ENCODE measurements at regions not wholly inside any gene's neighbourhood (a gene's known extent, or its start where the extent isn't known, plus 50 kb on each side); places are given as distances from the start of the nearest gene placed in this dataset.

DNA sequence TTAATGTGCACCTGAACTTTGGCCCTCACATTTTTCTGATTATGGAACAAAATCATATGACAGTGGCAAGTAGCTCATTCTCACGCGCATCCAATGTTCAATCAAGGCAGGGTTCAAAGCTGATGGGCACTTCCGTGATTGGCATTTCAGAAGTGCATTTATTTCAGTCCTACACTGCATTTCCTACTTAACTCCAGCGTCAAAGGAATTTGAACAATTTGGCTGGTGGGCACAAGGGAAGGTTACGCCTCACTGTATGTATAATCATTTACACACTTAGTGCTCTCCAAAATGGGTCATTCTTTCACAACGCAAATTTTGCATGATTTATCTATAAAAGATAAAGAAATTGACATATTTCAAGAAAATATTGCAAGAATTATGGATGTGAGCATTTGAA lies 167.9 kb upstream of the VLDLR start:
- no peak for DNase-seq

DNA sequence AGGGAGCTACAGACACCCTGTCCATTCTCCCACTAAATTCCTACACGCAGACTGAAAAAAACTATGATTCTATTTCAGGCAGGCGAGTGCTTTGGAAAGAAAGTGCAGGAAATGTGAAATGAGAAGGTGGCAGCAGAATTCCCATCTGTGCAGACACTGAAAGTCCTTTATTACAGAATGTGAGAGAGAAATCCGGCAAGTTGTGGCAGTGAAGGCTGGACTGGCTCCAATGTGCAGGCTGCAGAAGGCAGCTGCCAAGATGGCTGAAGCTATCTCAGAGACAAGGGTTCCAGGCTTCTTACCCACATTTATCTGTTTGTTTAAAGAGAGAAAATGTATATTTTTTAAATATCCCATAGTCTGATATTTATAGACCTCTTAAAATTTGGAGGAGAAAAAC lies 161.8 kb upstream of the VLDLR start:
- DNase-seq: no peak

DNA sequence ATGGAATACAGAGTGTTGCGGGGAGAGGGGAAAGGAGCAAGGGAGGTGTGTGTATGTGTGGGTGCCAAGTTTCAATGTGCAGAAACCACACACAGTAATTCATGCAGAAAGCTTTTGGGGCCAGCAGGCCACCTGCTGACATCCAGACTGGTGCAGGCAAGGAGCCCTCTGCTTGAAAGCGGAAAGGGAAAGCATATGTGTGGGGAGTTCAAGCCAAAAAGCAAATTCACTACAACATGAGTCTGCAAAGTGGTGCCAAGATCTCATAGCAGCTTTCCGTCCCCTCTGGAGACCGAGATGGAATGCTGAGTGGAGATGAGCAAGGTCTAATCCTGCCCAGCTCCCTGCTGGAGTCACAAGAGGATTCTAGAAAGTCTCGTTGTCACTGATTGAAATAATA lies 159.7 kb upstream of the VLDLR start:
- DNase-seq: no peak

DNA sequence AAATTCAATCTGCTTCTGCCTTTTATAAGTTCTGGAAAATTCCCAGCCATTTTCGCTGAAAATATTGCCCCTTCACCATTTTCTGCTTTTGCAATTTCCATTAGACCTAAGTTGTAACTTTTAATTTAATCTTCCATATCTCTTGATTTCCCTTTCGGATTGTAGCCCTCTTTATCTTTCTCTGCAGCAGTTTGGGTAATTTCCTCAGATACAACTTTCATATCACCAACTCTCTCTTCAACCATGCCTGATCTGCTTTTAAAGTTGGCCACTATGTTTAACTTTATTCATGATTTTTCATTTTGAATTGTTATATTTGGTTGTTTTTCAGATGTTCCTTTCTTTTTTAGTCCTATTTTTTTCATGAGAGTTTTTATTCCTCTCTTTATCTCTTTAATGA lies 157.0 kb upstream of the VLDLR start:
- DNase-seq: no peak

DNA sequence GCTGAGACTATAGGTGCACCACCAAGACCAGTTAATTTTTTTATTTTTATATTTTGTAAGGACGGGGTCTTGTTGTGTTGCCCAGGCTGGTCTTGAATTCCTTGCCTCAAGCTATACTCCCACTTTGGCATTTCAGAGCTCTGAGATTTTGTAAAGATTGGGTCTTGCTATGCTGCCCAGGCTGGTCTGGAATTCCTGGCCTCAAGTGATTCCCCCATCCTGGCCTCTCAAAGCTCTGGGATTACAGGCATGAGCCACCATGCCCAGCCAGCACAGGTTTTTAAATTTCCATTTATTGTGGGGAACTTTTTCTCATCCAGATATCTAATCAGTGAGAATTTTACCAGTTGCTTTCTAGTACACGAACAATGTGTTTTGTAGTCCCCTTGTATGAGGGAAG lies 156.1 kb upstream of the VLDLR start:
- DNase-seq: no peak

DNA sequence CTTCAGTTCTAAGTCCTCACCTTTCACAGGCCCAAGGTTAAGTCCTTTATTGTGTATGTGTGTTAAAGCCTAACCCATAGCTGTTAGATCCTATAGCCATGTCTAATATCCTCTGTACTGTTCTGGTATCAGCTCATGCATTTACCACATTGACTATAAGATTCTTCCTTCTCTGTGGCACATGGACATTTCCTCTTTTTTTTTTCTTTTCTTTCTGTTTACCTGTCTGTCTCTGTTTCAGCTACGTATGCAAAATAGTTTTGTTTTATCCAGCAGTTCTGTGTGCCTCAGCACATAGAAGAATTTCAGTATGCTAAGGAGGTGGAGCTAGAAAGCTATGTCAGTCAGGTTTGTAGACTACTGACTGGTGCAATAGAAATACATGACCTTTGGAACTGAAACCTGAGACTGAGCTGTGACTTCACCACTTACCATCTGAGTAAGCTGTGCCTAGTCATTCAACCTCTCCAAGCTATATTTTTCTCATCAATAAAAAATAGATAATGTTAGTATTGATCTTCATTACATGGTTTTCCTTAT lies 155.6 kb upstream of the VLDLR start:
- DNase-seq: peak; percentile 57

DNA sequence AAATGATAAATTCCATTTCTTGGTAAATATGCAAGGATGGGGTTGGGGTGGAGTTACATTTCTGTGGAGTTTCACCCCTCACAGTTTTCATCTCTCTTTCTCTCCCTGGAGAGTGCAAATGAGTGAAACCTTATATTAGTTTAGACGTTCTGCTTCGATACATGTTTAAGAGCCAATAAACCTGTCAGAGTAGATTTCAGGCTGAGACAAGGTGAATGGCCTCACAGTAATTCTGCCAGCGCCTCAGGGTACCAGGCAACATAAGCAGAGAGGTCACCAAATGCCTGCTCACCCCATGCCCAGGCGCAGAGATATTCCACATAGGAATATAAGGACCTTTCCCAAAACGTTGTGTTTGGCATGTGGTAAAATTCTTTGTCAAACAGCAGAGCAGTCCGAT lies 154.9 kb upstream of the VLDLR start:
- peak; percentile 57 for DNase-seq

DNA sequence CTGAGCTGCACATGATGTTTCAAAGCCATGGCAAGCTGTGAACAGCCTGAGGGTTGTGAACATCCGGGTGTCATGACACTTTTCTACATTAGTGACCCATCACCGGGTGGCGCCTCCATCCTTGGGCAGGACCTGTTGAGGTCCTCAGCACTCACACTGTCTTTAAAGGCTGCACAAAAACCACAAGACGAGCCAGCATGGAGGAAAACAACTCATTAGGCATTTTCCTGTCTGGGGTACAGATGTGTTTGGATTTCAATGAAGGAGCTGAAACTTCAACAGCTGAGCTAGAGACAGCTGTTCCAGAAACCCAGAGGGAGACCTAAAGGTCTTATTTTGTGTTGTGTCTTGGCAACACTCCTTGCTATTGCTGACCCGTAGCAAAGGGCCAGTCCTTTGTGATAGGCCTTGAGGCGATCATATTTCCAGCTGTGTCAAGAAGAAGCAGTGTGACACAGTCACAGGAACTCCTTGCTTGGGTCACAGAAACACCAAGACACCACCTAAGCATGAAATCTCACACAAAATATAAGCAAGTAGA lies 151.8 kb upstream of the VLDLR start:
- peak; percentile 85 for DNase-seq

DNA sequence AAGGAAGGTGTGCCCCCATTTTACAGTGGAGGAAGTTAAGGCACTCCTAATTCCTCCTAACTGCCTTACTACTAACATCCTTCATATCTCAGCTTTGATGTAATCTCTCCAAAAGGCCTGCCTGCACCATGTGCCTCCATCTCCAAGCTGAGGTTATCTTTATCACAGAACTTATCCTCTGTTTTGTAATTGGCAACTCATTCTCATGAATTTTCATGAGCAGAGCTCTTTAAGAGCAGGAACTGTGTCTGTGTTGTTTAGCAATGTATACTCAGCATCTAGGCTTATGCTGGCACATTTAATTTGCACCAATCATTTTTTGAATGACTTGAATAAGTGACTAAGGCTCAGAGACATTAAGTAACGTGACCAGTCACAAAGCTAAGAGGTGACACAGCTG lies 147.9 kb upstream of the VLDLR start:
- DNase-seq: no peak

DNA sequence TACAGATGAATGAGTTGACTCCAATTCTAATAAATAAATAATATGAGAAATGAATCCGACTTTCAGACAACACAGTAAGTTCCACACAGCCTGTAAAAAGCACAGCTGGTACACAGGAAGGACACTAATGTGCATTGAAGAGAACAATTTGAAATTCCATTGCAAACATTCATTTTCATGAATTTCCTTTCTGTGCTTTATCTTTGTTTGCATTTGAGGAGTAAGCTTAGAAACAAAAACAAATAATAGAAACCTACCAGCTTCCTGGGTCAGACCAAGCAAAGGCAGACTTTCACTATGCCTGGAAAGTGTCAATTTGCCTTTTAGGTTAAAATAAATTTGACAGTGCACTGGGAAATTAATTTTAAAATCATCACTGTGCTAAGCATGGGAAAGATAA lies 143.8 kb upstream of the VLDLR start:
- no peak for DNase-seq

DNA sequence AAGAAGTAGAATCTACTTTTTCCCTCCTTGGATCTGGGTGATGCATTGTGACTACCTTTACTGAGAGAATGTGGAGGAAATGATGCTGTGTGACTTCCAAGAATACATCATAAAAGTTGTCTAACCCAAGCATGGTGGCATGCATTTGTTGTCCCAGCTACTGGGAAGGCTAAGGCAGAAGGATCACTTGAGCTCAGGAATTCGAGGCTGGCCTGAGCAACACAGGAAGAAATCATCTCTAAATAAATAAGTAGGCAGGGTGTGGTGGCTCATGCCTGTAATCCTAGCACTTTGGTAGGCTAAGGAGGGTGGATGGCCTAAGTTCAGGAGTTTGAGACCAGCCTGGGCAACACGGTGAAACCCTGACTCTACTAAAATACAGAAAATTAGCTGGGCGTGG lies 143.2 kb upstream of the VLDLR start:
- DNase-seq: no peak

DNA sequence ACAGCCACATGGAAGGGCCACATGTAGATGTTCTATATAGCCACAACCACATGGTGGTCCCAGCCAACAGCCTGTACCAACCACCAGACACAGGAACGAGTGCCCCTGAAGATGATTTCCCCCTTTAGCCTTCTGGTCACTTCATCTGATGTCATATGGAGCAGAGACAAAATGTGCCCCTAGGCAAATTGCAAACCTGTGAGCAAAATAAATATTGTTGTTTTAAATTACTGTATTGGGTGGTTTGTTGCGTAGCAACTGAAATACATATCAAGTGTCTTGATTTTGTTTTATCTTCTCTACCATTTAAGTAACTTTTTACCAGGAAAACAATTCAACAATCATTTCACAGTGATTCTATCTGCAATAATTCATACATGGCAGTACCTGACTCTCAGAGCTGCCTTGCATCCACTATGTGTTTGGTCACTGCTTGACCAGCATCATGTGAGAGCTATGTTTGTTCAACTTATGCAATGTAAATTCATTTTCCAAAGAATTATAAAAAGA lies 142.5 kb upstream of the VLDLR start:
- DNase-seq: no peak

DNA sequence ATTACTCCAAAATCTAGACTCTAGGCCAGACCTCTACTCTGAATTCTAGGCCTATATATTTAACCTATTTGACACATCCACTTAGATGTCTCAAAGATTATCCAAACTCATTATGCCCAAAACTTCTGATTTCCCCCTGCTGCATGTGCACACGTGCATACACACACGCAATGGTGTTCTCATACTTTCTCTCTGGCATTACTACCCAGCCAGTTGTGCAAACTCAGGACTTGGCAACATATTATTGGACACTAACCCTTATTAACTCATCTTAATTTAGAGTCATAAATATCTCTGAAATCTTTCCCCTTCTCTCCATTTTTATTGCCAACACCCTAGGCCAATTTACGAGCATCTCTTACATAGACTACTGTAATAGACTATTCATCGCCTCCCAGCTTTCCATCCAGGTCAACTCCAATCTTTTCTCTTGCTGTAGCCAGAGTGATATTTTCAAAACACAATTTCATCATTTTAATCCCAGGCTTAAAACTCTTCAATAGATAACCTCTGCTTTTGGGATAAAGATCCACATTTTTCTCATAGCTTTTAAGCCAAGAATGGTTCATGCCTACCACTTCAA lies 141.2 kb upstream of the VLDLR start:
- no peak for DNase-seq

DNA sequence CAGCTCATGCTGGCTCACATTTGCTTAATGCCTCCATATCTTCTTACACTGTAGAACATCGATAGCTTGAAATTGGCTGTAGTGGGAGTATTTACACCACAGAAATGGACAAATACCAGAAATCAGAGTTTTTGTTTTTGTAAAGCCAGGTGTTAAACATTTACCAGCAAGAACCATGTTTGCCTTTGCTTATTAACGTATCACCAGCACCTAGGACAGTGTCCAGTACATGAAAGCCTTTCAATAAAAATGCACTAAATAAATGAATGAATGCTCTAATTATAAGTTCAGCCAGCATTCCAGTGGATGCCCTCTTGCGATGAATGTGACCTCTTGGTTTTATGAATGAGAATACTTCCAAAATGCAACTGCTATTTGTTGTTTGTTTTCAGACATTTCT lies 140.4 kb upstream of the VLDLR start:
- no peak for DNase-seq

DNA sequence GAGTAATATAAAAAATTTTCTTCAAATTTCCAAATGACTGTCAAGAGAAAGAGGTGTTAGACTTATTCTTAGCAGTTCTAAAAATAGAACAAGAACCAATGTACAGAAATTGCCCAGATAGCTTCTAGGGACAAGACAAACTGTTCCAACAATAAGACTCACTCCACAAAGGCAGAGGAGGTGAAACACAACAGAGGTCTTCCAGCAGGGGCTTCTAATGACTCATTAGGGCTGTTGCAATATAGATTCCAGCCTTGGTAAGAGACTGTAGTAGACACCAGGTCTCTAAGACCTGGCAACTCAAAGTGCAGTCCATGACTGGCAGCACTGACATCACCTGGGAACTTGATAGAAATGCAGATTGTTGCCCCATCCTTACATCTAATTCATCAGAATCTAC lies 134.6 kb upstream of the VLDLR start:
- DNase-seq: no peak

DNA sequence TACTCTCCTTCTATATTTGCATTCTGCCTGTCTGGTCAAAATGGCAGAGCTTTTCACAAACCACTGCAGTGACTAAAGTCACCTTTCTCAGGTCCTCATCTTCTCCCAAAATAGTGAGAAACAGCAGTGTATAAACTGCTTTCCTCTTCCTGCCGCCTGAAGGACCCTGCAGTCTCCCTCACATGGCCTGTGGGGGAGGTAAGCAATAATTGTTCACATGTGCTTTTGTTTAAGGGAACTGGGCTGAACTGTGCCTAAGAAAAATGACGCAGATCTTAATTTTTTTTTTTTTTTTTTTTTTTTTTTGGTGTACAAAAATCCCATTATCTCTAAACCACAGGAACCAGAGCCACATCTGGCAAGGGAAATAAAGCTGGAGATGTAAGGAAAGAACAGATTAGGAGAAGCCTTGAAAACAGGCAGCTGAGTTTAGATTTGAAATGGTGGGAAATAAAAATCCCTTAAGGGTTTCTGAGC lies 131.7 kb upstream of the VLDLR start:
- DNase-seq: no peak

DNA sequence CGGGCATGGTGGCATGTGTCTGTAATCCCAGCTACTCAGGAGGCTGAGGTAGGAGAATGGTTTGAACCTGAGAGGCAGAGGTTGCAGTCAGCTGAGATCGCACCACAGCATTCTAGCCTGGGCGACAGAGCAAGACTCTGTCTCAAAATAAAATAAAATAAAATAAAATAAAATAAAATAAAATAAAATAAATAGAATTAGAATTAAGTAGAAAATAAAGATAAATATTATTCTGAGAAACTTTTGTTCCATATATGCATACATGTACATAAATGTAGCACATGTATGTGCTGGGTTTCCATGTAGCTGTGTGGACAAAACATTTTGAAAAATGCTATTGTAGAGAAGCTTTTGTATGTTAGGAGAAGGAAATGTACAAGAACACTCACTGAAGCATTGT lies 129.4 kb upstream of the VLDLR start:
- no peak for DNase-seq

DNA sequence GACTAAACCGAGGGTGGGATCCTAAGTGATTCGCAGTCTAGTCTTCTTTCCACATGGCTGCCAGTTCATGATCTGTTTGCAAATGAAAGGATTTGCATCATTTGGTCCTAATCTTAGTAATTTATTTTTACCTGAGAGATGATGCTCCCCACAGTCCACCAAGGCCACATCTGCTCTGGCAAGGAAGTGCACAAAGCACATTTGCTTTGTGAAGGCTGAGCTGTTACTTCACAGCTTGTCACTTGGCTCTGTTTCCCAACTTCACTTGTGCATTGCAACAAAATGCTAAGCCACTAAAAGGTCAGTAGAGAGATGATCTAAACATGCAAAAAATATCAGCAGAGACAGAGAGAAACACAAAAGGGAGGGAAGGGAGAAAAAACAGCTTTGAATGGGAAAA lies 128.5 kb upstream of the VLDLR start:
- no peak for DNase-seq

DNA sequence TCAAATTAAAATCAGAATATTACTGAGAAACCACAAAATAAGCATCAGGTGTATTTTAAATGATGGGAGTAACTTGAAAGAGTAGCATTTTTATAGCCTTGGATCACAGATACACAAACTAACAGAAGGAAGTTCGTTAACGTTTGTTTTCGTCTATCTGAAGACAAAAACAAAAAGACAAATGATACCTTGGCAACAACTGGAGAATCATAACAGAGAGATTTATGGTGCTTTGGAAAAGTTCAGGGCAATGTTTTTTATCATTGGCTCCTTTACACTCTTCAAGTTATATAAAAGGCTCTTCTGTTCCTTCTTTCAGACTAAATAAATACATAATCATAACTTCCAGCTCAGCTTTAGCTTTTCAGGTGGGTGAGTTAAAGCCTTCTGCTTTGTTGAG lies 128.1 kb upstream of the VLDLR start:
- no peak for DNase-seq

DNA sequence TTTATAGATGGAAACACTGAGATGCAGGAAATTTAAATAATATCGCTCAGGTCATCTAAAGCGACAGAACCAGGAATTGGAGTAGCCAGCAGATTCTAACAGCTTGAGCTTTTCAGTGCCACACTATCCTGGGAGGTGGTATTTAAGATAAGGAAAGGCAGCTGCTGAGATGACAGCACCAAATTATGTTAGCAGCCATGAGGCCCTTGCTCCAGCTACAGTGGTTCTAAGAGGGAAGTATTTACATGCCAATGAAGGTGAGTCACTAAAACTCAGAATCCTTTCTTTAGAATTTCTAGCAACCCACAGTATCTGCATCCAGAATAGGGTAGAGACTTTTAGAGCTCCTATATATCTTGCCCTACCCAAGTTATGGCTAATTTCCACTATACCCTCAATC lies 127.0 kb upstream of the VLDLR start:
- no peak for DNase-seq

DNA sequence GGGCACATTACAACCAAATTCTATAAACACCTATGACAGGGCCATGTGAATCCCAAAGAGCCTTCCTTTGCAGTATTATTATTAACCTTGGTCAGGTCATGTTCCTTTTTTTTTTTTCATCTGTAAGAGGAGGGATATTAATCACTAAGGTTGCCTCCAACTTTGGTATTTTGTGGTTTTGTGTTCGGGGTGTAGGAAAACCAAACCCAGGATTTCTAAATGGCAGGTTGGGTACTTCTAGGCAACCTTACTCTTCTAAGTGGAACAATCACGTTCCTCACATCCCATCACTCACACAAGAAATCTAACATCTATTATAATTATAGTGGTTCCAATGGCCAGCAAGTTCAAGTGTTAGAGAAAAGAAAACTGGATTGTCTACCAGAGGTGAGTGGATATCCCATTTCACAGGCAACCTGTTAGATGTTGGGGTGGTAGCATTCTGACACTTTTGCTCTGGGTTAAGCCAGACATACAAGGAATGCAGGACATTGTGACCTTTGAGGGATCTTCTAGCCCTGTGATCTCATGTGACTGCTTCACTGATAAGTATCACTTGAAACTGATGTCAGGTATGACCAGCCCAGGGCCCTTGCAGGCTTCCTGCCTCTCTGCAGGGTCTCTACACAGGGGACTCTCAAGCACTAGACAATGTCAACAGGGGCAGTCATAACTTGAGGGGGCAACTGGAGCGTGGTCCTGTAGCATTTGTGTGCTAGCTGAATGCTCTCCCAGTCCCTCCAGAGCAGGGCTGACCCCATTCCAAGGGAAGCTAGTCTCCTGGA lies 126.2 kb upstream of the VLDLR start:
- no peak for DNase-seq

DNA sequence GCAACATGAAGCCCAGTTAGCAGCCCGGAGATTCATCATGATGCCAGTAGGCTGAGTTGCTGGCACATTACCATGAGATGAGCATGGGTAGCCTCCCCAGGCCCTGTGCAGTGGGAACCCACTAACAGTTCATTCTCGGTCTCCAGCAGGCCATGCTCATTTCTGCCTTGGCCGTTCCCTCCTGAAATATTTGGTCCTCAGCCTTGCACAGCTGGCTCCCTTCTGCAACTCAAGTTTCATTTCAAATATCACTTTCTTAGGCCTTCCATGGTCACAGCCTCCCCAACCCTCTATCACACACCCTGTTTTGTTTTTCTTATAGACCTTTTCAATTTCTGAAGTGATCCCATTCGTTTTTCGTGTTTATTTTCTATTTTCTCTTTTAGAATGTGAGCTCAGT lies 125.4 kb upstream of the VLDLR start:
- no peak for DNase-seq

DNA sequence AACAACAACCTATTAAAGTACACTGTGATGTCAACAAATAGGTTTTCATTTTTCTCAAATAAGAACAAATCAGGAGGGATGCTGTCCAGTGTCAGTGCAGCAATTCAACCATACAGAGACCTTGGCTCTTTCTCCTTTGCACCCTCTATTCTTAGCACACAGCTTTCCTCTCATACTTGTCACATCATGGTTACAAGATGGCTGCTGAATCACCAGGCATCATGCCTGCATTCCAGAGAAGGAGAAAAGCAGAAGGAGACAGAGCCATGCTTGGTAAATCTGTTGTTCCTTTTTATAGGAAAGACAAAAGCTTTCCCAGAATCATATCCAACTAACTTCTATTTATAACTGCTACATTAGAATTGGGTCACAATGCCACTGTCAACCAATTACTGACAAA lies 124.7 kb upstream of the VLDLR start:
- DNase-seq: no peak
